ENCODE measurements at regions not wholly inside any gene's neighbourhood (a gene's known extent, or its start where the extent isn't known, plus 50 kb on each side); places are given as distances from the start of the nearest gene placed in this dataset.

- Mint-ChIP-seq H3K4me1 (ENCODE audit: low read depth, unreplicated experiment) (no peaks in the 10 kb centered on the region), H3K4me3 (ENCODE audit: unreplicated experiment) (no peak overlapping the region), H3K27ac (ENCODE audit: unreplicated experiment) (no peak overlapping the region), H3K27me3 (ENCODE audit: low read depth, unreplicated experiment) (peaks cover 11% of the 10 kb centered on the region), H3K9me3 (ENCODE audit: unreplicated experiment) (no peaks in the 10 kb centered on the region), H3K36me3 (ENCODE audit: low read depth, unreplicated experiment) (no peaks in the 10 kb centered on the region)
- Histone ChIP-seq H3K9ac (ENCODE audit: low read length) (no peak overlapping the region), H2AFZ (ENCODE audit: low read depth, low read length) (no peak overlapping the region), H3K4me2 (ENCODE audit: low read length) (no peak overlapping the region), H3K4me1 (ENCODE audit: insufficient read depth, low read length) (no peaks in the 10 kb centered on the region), H4K20me1 (ENCODE audit: insufficient read depth, low read length) (no peaks in the 10 kb centered on the region), H3K79me2 (ENCODE audit: insufficient read depth, low read length) (no peaks in the 10 kb centered on the region), H3K9me3 (ENCODE audit: insufficient read depth, low read depth, low read length) (peaks cover 3% of the 10 kb centered on the region), H3K27ac (ENCODE audit: low read depth, low read length) (no peak overlapping the region), H3K36me3 (ENCODE audit: insufficient read depth, low read length) (no peaks in the 10 kb centered on the region), H3K27me3 (ENCODE audit: insufficient read depth, low read length) (no peaks in the 10 kb centered on the region), H3K4me3 (ENCODE audit: insufficient read depth, low read depth, low read length) (no peak overlapping the region)
- TF ChIP-seq, protein P1, sequence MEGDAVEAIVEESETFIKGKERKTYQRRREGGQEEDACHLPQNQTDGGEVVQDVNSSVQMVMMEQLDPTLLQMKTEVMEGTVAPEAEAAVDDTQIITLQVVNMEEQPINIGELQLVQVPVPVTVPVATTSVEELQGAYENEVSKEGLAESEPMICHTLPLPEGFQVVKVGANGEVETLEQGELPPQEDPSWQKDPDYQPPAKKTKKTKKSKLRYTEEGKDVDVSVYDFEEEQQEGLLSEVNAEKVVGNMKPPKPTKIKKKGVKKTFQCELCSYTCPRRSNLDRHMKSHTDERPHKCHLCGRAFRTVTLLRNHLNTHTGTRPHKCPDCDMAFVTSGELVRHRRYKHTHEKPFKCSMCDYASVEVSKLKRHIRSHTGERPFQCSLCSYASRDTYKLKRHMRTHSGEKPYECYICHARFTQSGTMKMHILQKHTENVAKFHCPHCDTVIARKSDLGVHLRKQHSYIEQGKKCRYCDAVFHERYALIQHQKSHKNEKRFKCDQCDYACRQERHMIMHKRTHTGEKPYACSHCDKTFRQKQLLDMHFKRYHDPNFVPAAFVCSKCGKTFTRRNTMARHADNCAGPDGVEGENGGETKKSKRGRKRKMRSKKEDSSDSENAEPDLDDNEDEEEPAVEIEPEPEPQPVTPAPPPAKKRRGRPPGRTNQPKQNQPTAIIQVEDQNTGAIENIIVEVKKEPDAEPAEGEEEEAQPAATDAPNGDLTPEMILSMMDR (IDR thresholded peaks at IDR 0.05; ENCODE audit: insufficient read depth, low read depth, low read length), result no peak
- no peak for TF ChIP-seq EZH2 (IDR thresholded peaks at IDR 0.05; ENCODE audit: insufficient read depth, low read length)
- DNase-seq (ENCODE audit: low read depth) (no peak), FAIRE-seq (no peak)
Measured at GRCh38 chr13:22226086-22226485, 555.2 kb downstream of the FGF9 start.

- FAIRE-seq, result no peak
- peaks cover 3% of the 10 kb centered on the region for H3K9me3 ChIP-seq (ENCODE audit: insufficient read depth, low read depth, low read length)
- H3K36me3 ChIP-seq (ENCODE audit: insufficient read depth, low read length), result no peaks in the 10 kb centered on the region
- no peaks in the 10 kb centered on the region for H3K79me2 ChIP-seq (ENCODE audit: insufficient read depth, low read length)
- H2AFZ ChIP-seq (ENCODE audit: low read depth, low read length), result no peak overlapping the region
- H3K4me3 ChIP-seq (ENCODE audit: insufficient read depth, low read depth, low read length), result no peak overlapping the region
- no peaks in the 10 kb centered on the region for H3K4me1 ChIP-seq (ENCODE audit: insufficient read depth, low read length)
- TF ChIP-seq, protein P1 (IDR thresholded peaks at IDR 0.05; ENCODE audit: insufficient read depth, low read depth, low read length), result no peak
- no peak for TF ChIP-seq EZH2 (IDR thresholded peaks at IDR 0.05; ENCODE audit: insufficient read depth, low read length)
- Mint-ChIP-seq H3K27me3 (ENCODE audit: low read depth, unreplicated experiment) (peaks cover 9% of the 10 kb centered on the region), H3K27ac (ENCODE audit: unreplicated experiment) (no peak overlapping the region), H3K4me3 (ENCODE audit: unreplicated experiment) (no peak overlapping the region), H3K36me3 (ENCODE audit: low read depth, unreplicated experiment) (no peaks in the 10 kb centered on the region), H3K4me1 (ENCODE audit: low read depth, unreplicated experiment) (no peaks in the 10 kb centered on the region), H3K9me3 (ENCODE audit: unreplicated experiment) (no peaks in the 10 kb centered on the region)
- no peaks in the 10 kb centered on the region for H4K20me1 ChIP-seq (ENCODE audit: insufficient read depth, low read length)
- H3K27me3 ChIP-seq (ENCODE audit: insufficient read depth, low read length), result no peaks in the 10 kb centered on the region
- H3K4me2 ChIP-seq (ENCODE audit: low read length), result no peak overlapping the region
- no peak overlapping the region for H3K27ac ChIP-seq (ENCODE audit: low read depth, low read length)
- DNase-seq (ENCODE audit: low read depth), result no peak
- H3K9ac ChIP-seq (ENCODE audit: low read length), result no peak overlapping the region
Measured at GRCh38 chr13:22227895-22228294, 557.0 kb downstream of the FGF9 start.

DNA sequence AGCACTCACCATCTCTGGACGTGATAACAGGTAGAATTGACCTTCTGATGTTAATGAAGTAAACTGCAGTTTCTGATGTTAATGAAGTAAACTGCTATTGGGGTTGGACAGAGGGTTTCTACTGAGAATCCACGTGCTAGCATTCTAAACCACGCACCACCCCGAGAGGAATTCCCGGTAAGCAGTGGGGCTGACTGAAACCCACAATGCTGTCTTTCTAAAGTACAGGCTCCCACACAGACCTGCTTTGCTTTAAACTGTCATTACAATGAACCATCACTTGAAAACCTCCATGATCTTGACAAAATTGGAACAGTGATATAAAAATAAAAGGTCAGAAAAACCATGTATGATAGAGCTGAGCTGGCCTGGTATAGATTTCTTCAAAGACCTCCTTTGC, 559.0 kb downstream of the FGF9 start:
- Histone ChIP-seq H2AFZ (ENCODE audit: low read depth, low read length) (no peak overlapping the region), H3K27me3 (ENCODE audit: insufficient read depth, low read length) (no peaks in the 10 kb centered on the region), H3K4me2 (ENCODE audit: low read length) (no peak overlapping the region), H3K9ac (ENCODE audit: low read length) (no peak overlapping the region), H3K4me1 (ENCODE audit: insufficient read depth, low read length) (no peaks in the 10 kb centered on the region), H4K20me1 (ENCODE audit: insufficient read depth, low read length) (no peaks in the 10 kb centered on the region), H3K36me3 (ENCODE audit: insufficient read depth, low read length) (no peaks in the 10 kb centered on the region), H3K4me3 (ENCODE audit: insufficient read depth, low read depth, low read length) (no peak overlapping the region), H3K27ac (ENCODE audit: low read depth, low read length) (no peak overlapping the region), H3K79me2 (ENCODE audit: insufficient read depth, low read length) (no peaks in the 10 kb centered on the region), H3K9me3 (ENCODE audit: insufficient read depth, low read depth, low read length) (peaks cover 3% of the 10 kb centered on the region)
- DNase-seq (ENCODE audit: low read depth) (no peak), FAIRE-seq (no peak)
- Mint-ChIP-seq H3K4me1 (ENCODE audit: low read depth, unreplicated experiment) (no peaks in the 10 kb centered on the region), H3K9me3 (ENCODE audit: unreplicated experiment) (no peaks in the 10 kb centered on the region), H3K4me3 (ENCODE audit: unreplicated experiment) (no peak overlapping the region), H3K27me3 (ENCODE audit: low read depth, unreplicated experiment) (peaks cover 4% of the 10 kb centered on the region), H3K36me3 (ENCODE audit: low read depth, unreplicated experiment) (no peaks in the 10 kb centered on the region), H3K27ac (ENCODE audit: unreplicated experiment) (no peak overlapping the region)
- TF ChIP-seq, protein P1 (IDR thresholded peaks at IDR 0.05; ENCODE audit: insufficient read depth, low read depth, low read length), result no peak
- TF ChIP-seq EZH2 (IDR thresholded peaks at IDR 0.05; ENCODE audit: insufficient read depth, low read length), result no peak
